Activated naive CD8-positive, alpha-beta T cell treated with anti-CD3 and anti-CD28 coated beads, Interleukin-2, amount 10 ng/mL, durations not matched to agents 7 days and 5 days (primary cell): ENCODE measurements at regions not wholly inside any gene's neighbourhood (a gene's known extent, or its start where the extent isn't known, plus 50 kb on each side); places are given as distances from the start of the nearest gene placed in this dataset.
A peak's percentile ranks its signal among the peaks of the same experiment; 100 is the strongest.

Experiments
- ATAC-seq: fragments of 150-1000 bp; cut with Tn5 transposase; one replicate; pipeline ENCODE4 v1.10.0; 2021; ENCODE audit warnings: low read depth, moderate library complexity
- POLR2A ChIA-PET: fragments of 350-600 bp; sonication (Branson Sonifier 250); formaldehyde crosslinking; loops from one replicate; lab custom pipeline; 2021; ENCODE audit warnings: antibody characterized with exemption; lab: Charles Lee
- DNase-seq: peaks from one replicate; pipeline ENCODE4 v3.0.0; 2021
- H3K27ac Mint-ChIP-seq: one replicate; pipeline ENCODE4 v1.8.0; 2022; ENCODE audit warnings: mild to moderate bottlenecking, mixed read lengths
- H3K27me3 Mint-ChIP-seq: one replicate; pipeline ENCODE4 v1.8.0; 2022; ENCODE audit warnings: mild to moderate bottlenecking, moderate library complexity, mixed read lengths
- H3K36me3 Mint-ChIP-seq: one replicate; pipeline ENCODE4 v1.8.0; 2021; ENCODE audit warnings: mild to moderate bottlenecking, mixed read lengths
- H3K4me1 Mint-ChIP-seq: one replicate; pipeline ENCODE4 v1.8.0; 2021; ENCODE audit warnings: mixed read lengths
- H3K4me3 Mint-ChIP-seq: one replicate; pipeline ENCODE4 v1.8.0; 2022; ENCODE audit warnings: mild to moderate bottlenecking, moderate library complexity, mixed read lengths
- H3K9me3 Mint-ChIP-seq: one replicate; pipeline ENCODE4 v1.8.0; 2021; ENCODE audit warnings: mixed read lengths

DNA sequence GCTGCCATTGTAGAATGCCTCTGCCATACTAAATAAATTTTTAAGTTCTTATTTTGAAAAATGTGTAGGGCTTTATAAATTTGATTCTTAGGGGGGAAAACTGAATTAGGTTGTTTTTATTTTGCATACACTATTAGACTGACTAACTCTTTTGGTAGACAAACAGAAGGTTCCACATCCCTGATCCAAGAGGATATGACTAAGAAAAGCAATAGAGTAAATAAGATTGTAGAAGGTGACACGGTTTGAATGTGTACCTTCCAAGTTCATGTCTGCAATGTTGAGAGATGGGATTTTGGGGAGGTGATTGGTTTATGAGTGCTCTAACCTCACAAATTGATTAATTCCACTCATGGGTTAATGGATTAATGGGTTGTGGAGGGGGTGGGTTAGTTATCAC lies 127.9 kb downstream of the GLUL start:
- POLR2A ChIA-PET: no interaction called here

GRCh38 chr1:182262425-182262824 lies 129.2 kb downstream of the GLUL start:
- ATAC-seq (no peak), DNase-seq (no peak)
- Mint-ChIP-seq H3K4me3 (no peak overlapping the region), H3K4me1 (peaks cover 21% of the 10 kb centered on the region), H3K27me3 (no peaks in the 10 kb centered on the region), H3K27ac (no peak overlapping the region), H3K36me3 (peaks cover 7% of the 10 kb centered on the region), H3K9me3 (no peaks in the 10 kb centered on the region)
- POLR2A ChIA-PET: no interaction called here

More for the DNA sequence above, 127.9 kb downstream of the GLUL start:
- DNase-seq (no peak), ATAC-seq (no peak)
- H3K4me1 Mint-ChIP-seq: peaks cover 24% of the 10 kb centered on the region
- no peak overlapping the region for H3K27ac Mint-ChIP-seq
- peaks cover 7% of the 10 kb centered on the region for H3K36me3 Mint-ChIP-seq
- no peaks in the 10 kb centered on the region for H3K9me3 Mint-ChIP-seq
- H3K4me3 Mint-ChIP-seq: no peak overlapping the region
- H3K27me3 Mint-ChIP-seq: no peaks in the 10 kb centered on the region

- Mint-ChIP-seq H3K9me3 (no peaks in the 10 kb centered on the region), H3K4me3 (no peak overlapping the region), H3K36me3 (peaks cover 7% of the 10 kb centered on the region), H3K4me1 (peaks cover 22% of the 10 kb centered on the region), H3K27me3 (no peaks in the 10 kb centered on the region), H3K27ac (peak overlapping the region; percentile 17)
- DNase-seq (no peak), ATAC-seq (no peak)
- POLR2A ChIA-PET: no interaction called here
Observed at GRCh38 chr1:182261655-182262054, 129.9 kb downstream of the GLUL start.

DNA sequence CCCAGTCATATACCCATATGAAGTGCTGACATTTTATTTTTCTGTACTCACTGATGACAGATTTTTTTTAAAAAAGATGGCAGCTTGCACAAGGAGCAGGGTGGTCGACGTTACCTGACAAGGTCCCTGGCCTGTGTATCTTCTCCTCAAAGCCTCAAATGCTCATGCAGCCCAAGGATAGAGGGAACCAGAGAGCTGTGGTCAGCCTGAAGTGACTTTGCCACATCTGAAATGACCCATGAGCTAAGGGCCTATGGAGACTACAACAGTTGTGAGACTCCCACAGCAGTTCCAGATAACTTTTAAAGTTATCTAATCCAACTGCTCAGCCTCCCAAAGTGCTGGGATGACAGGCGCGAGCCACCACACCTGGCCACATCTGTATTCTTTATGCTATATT lies 131.1 kb downstream of the GLUL start:
- Mint-ChIP-seq H3K27ac (no peak overlapping the region), H3K4me1 (peaks cover 21% of the 10 kb centered on the region), H3K4me3 (no peak overlapping the region), H3K9me3 (no peaks in the 10 kb centered on the region), H3K36me3 (peaks cover 7% of the 10 kb centered on the region), H3K27me3 (no peaks in the 10 kb centered on the region)
- ATAC-seq: no peak
- POLR2A ChIA-PET: no interaction called here
- no peak for DNase-seq

GRCh38 chr1:182259968-182260367 lies 131.6 kb downstream of the GLUL start:
- H3K9me3 Mint-ChIP-seq: no peaks in the 10 kb centered on the region
- H3K4me3 Mint-ChIP-seq: no peak overlapping the region
- DNase-seq (no peak), ATAC-seq (no peak)
- peaks cover 7% of the 10 kb centered on the region for H3K36me3 Mint-ChIP-seq
- POLR2A ChIA-PET: interaction anchor here (0.6 kb wide), 2 partner anchors 14 to 111 kb away, joined by 4 read pairs; no protein-coding TSS in a partner anchor
- peaks cover 21% of the 10 kb centered on the region for H3K4me1 Mint-ChIP-seq
- H3K27me3 Mint-ChIP-seq: no peaks in the 10 kb centered on the region
- H3K27ac Mint-ChIP-seq: peak overlapping the region; percentile 90

- peak overlapping the region; percentile 90 for H3K27ac Mint-ChIP-seq
- peak; percentile 90 for ATAC-seq
- H3K4me3 Mint-ChIP-seq: peak overlapping the region; percentile 47
- H3K27me3 Mint-ChIP-seq: no peaks in the 10 kb centered on the region
- POLR2A ChIA-PET: interaction anchor here (0.6 to 1.1 kb wide), 4 partner anchors 13 to 172 kb away, joined by 3 to 4 read pairs (median 4); no protein-coding TSS in a partner anchor
- H3K36me3 Mint-ChIP-seq: peaks cover 7% of the 10 kb centered on the region
- peaks cover 21% of the 10 kb centered on the region for H3K4me1 Mint-ChIP-seq
- no peaks in the 10 kb centered on the region for H3K9me3 Mint-ChIP-seq
- peak; percentile 54 for DNase-seq
Observed at GRCh38 chr1:182259229-182259872, 132.2 kb downstream of the GLUL start.

- H3K4me3 Mint-ChIP-seq: no peak overlapping the region
- H3K27me3 Mint-ChIP-seq: no peaks in the 10 kb centered on the region
- H3K27ac Mint-ChIP-seq: no peak overlapping the region
- H3K9me3 Mint-ChIP-seq: no peaks in the 10 kb centered on the region
- ATAC-seq (no peak), DNase-seq (no peak)
- H3K4me1 Mint-ChIP-seq: peaks cover 19% of the 10 kb centered on the region
- POLR2A ChIA-PET: no interaction called here
- H3K36me3 Mint-ChIP-seq: peaks cover 7% of the 10 kb centered on the region
Observed at GRCh38 chr1:182257369-182258063, 134.1 kb downstream of the GLUL start.

DNA sequence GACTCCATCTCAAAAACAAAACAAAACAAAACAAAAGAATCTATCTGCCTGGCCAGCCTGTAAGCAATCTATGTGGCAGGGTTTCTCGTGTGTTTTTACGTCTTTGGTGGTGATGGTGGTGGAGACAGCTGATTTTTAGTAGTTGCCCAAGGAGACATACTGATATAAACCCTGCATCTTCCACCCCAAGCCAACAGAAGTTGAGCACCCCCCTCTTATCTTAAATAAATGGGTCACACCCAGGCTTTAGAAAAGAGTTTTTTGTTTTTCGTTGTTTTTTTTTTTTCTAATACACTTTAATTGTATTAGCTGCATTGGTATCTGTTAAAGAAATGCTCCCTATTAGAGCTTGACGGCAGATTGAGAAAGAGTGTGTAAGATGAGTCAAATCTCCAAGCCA lies 134.7 kb downstream of the GLUL start:
- peaks cover 2% of the 10 kb centered on the region for H3K36me3 Mint-ChIP-seq
- peaks cover 15% of the 10 kb centered on the region for H3K4me1 Mint-ChIP-seq
- ATAC-seq: no peak
- DNase-seq: no peak
- no peak overlapping the region for H3K27ac Mint-ChIP-seq
- no peaks in the 10 kb centered on the region for H3K9me3 Mint-ChIP-seq
- H3K4me3 Mint-ChIP-seq: no peak overlapping the region
- POLR2A ChIA-PET: no interaction called here
- H3K27me3 Mint-ChIP-seq: no peaks in the 10 kb centered on the region

DNA sequence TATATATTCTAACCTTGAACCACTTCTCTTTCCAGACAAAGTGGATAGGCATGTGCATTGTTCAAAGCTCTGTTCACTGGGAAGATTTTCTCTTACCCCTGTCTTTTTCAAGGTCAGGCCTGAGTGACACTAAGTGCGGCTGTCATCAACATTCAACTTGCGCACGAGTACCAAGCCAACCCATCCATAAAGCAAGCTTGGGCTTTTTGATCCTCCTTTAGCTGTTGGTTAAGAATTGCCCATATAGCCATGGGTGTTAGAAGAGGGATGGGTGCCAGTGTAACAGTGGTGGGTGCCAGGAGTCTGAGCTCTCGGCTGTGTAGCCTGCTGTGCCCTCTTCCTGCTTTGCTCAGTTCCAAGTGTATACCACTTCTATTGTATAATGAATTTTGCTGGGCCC lies 136.1 kb downstream of the GLUL start:
- POLR2A ChIA-PET: no interaction called here
- H3K9me3 Mint-ChIP-seq: no peaks in the 10 kb centered on the region
- H3K4me1 Mint-ChIP-seq: peaks cover 11% of the 10 kb centered on the region

DNA sequence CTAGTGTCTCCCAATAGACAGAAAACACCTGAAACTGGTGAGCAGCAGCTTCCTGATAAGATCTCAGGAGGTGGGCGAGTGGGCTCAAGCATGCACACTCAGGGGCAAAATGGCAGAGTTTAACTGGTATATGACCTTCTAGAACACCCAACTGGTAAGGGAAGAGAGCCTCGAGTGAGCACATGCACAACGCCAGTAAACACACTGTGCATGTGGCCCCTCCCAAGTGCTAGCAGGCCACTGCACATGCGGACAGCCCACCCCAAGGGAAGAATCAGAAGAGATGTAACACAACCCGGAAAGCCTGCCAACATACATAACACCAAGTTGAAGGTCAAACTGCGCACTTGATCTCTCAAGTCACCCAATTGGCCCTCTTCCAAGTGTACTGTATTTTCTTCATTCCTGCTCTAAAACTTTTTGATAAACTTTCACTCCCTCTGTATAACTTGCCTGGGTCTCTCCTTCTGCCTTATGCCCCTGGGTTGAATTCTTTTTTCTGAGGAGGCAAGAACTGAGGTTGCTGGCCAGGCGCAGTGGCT lies 138.2 kb downstream of the GLUL start:
- no peak for DNase-seq
- Mint-ChIP-seq H3K27me3 (no peaks in the 10 kb centered on the region), H3K36me3 (no peaks in the 10 kb centered on the region), H3K4me3 (no peak overlapping the region), H3K27ac (no peak overlapping the region), H3K4me1 (peaks cover 3% of the 10 kb centered on the region), H3K9me3 (no peaks in the 10 kb centered on the region)
- ATAC-seq: no peak
- POLR2A ChIA-PET: no interaction called here

More for the DNA sequence above, 136.1 kb downstream of the GLUL start:
- no peak for DNase-seq
- Mint-ChIP-seq H3K36me3 (no peaks in the 10 kb centered on the region), H3K27me3 (no peaks in the 10 kb centered on the region), H3K27ac (no peak overlapping the region), H3K4me3 (no peak overlapping the region)
- ATAC-seq: no peak

GRCh38 chr1:182251561-182251960 lies 140.0 kb downstream of the GLUL start:
- DNase-seq (no peak), ATAC-seq (no peak)
- Mint-ChIP-seq H3K27me3 (no peaks in the 10 kb centered on the region), H3K36me3 (no peaks in the 10 kb centered on the region), H3K27ac (no peak overlapping the region), H3K4me3 (no peak overlapping the region), H3K4me1 (peaks cover 2% of the 10 kb centered on the region), H3K9me3 (no peaks in the 10 kb centered on the region)
- POLR2A ChIA-PET: no interaction called here

DNA sequence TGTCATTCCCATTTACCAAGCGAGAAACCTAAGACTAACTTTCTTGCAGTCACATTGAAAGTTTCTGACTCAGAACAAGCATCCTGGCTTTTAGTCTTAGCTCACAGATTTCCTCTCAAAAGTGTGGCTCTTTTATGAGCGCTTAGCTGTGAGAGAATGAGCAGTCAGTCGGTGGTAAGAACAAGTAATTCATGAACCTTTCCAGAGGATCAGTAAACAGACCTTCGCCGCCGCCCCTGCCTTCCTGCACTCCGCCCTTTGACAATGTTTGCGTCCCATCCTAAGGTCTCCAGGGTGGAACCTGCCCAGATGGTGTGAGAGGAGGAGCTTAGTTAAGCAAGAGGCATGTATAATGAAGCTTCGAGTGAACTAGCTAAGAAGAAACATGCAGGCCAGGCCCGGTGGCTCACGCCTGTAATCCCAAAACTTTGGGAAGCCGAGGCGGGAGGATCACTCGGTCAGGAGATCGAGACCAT lies 142.4 kb downstream of the GLUL start:
- POLR2A ChIA-PET: interaction anchor here (1.1 kb wide), 1 partner anchor 143 kb away, joined by 3 read pairs; no protein-coding TSS in a partner anchor
- DNase-seq (no peak), ATAC-seq (no peak)
- Mint-ChIP-seq H3K27me3 (no peaks in the 10 kb centered on the region), H3K36me3 (no peaks in the 10 kb centered on the region), H3K4me1 (peaks cover 2% of the 10 kb centered on the region), H3K4me3 (no peak overlapping the region), H3K27ac (no peak overlapping the region), H3K9me3 (peaks cover 2% of the 10 kb centered on the region)

DNA sequence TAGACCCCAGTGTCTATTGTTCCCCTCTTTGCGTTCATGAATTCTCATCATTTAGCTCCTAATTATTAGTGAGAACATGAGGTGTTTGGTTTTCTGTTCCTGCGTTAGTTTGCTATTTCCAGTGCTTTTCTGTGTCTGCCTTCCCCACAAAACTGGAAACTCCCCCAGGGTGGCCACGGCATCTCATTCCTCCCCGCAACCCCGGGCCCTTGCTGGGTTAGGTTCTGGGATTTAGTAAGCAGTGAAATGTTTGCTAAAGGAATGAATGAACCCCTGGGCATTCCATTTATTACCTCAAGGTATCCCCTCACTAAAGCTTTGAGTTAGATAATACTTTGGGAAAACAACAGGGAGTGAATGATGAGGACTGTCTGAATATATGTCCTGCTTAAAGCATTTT lies 142.9 kb downstream of the GLUL start:
- DNase-seq (no peak), ATAC-seq (no peak)
- Mint-ChIP-seq H3K4me1 (peaks cover 2% of the 10 kb centered on the region), H3K27me3 (no peaks in the 10 kb centered on the region), H3K36me3 (no peaks in the 10 kb centered on the region), H3K9me3 (peaks cover 2% of the 10 kb centered on the region), H3K27ac (no peak overlapping the region), H3K4me3 (no peak overlapping the region)
- POLR2A ChIA-PET: interaction anchor here (1.1 kb wide), 1 partner anchor 143 kb away, joined by 3 read pairs; no protein-coding TSS in a partner anchor
